Mesenchymal stem cell (in vitro differentiated cells and primary cell): ENCODE measurements at regions not wholly inside any gene's neighbourhood (a gene's known extent, or its start where the extent isn't known, plus 50 kb on each side); places are given as distances from the start of the nearest gene placed in this dataset.
"Not testable (repeated sequence)": the region's sequence is repeated elsewhere in the genome, so short reads cannot be mapped to it uniquely, and the experiment has no call there.

Experiments
- DNase-seq: peaks from one replicate; pipeline ENCODE4 v3.0.0-alpha.2; 2013
- H2AFZ ChIP-seq: one replicate; pipeline ENCODE4 v1.6.1; 2013; ENCODE audit warnings: low read depth, mild to moderate bottlenecking, control low read depth, inconsistent platforms, low read length, moderate library complexity
- H2AK5ac ChIP-seq: 2 replicates; pipeline ENCODE4 v1.6.1; 2013; ENCODE audit warnings: low read length, moderate library complexity, mild to moderate bottlenecking, inconsistent platforms; ENCODE audit not compliant: severe bottlenecking
- H2BK120ac ChIP-seq: one replicate; pipeline ENCODE4 v1.6.1; 2013; ENCODE audit warnings: low read depth, mild to moderate bottlenecking, inconsistent platforms, low read length, moderate library complexity
- H2BK12ac ChIP-seq, 2 experiments: one replicate each; pipeline ENCODE4 v1.6.1; 2013; ENCODE audit warnings: inconsistent platforms in 2 of 2, low read length in 2 of 2, mild to moderate bottlenecking in 2 of 2, moderate library complexity in 2 of 2, control low read depth in 1 of 2
- H2BK15ac ChIP-seq: one replicate; pipeline ENCODE4 v1.6.1; 2013; ENCODE audit warnings: mild to moderate bottlenecking, low read depth, inconsistent platforms; ENCODE audit not compliant: poor library complexity, severe bottlenecking
- H2BK5ac ChIP-seq: 2 replicates; pipeline ENCODE4 v1.6.1; 2013; ENCODE audit warnings: low read depth, mild to moderate bottlenecking, low read length, control low read depth, inconsistent platforms; ENCODE audit not compliant: poor library complexity, severe bottlenecking
- H3K14ac ChIP-seq, 2 experiments: one replicate each; pipeline ENCODE4 v1.6.1; 2013; ENCODE audit warnings: inconsistent platforms in 2 of 2, low read length in 2 of 2, control low read depth in 1 of 2, mild to moderate bottlenecking in 1 of 2, moderate library complexity in 1 of 2
- H3K18ac ChIP-seq, 2 experiments: one replicate each; pipeline ENCODE4 v1.6.1; 2013; ENCODE audit warnings: inconsistent platforms in 2 of 2, low read length in 2 of 2, control low read depth in 1 of 2, low read depth in 1 of 2, mild to moderate bottlenecking in 1 of 2
- H3K23ac ChIP-seq, 2 experiments: one replicate each; pipeline ENCODE4 v1.6.1; 2013; ENCODE audit warnings: inconsistent platforms in 2 of 2, low read length in 2 of 2, mild to moderate bottlenecking in 2 of 2, moderate library complexity in 2 of 2, control low read depth in 1 of 2
- H3K27ac ChIP-seq: 2 replicates; pipeline ENCODE4 v1.5.1; 2013; ENCODE audit warnings: mild to moderate bottlenecking, moderate library complexity, low read length, control low read depth, inconsistent platforms; ENCODE audit not compliant: poor library complexity, severe bottlenecking
- H3K27me3 ChIP-seq, 2 experiments: 2 replicates each; pipeline versions ENCODE4 v1.6.1 to v1.7.0; 2013; ENCODE audit warnings: low read length in 2 of 2, mild to moderate bottlenecking in 2 of 2, moderate library complexity in 2 of 2, control low read depth in 1 of 2, inconsistent platforms in 1 of 2; ENCODE audit not compliant: control insufficient read depth in 1 of 2, insufficient read depth in 1 of 2
- H3K36me3 ChIP-seq, 2 experiments: 2 replicates each; pipeline versions ENCODE4 v1.6.1 to v1.7.0; 2013; ENCODE audit warnings: low read length in 2 of 2, control low read depth in 1 of 2, inconsistent platforms in 1 of 2, low read depth in 1 of 2, mild to moderate bottlenecking in 1 of 2; ENCODE audit not compliant: insufficient read depth in 2 of 2, control insufficient read depth in 1 of 2
- H3K4ac ChIP-seq, 2 experiments: one replicate each; pipeline ENCODE4 v1.6.1; 2013; ENCODE audit warnings: inconsistent platforms in 2 of 2, low read length in 2 of 2, mild to moderate bottlenecking in 2 of 2, moderate library complexity in 2 of 2, control low read depth in 1 of 2, low read depth in 1 of 2
- H3K4me1 ChIP-seq: 2 replicates; pipeline ENCODE4 v1.6.1; 2013; ENCODE audit warnings: low read depth, low read length, control low read depth; ENCODE audit not compliant: control insufficient read depth, insufficient read depth
- H3K4me2 ChIP-seq: 2 replicates; pipeline ENCODE4 v1.6.1; 2013; ENCODE audit warnings: low read length, mild to moderate bottlenecking, inconsistent platforms; ENCODE audit not compliant: poor library complexity, severe bottlenecking
- H3K4me3 ChIP-seq, 2 experiments: 2 replicates each; pipeline versions ENCODE4 v1.5.1 to v1.7.0; 2013; ENCODE audit warnings: low read length in 2 of 2, mild to moderate bottlenecking in 2 of 2, control low read depth in 1 of 2, low read depth in 1 of 2; ENCODE audit not compliant: insufficient read depth in 1 of 2
- H3K79me1 ChIP-seq: replicated peaks from 2 replicates; pipeline ENCODE4 v1.6.1; 2013; ENCODE audit warnings: mild to moderate bottlenecking, control low read depth, low read length, inconsistent platforms; ENCODE audit not compliant: poor library complexity, severe bottlenecking
- H3K9ac ChIP-seq: 2 replicates; pipeline ENCODE4 v1.7.0; 2013; ENCODE audit warnings: mild to moderate bottlenecking, low read length, moderate library complexity
- H3K9me3 ChIP-seq: 2 replicates; pipeline ENCODE4 v1.7.0; 2013; ENCODE audit warnings: mild to moderate bottlenecking, low read length; ENCODE audit not compliant: control insufficient read depth
- H4K8ac ChIP-seq: one replicate; pipeline ENCODE4 v1.6.1; 2013; ENCODE audit warnings: inconsistent platforms, mild to moderate bottlenecking, low read length, moderate library complexity
- H4K91ac ChIP-seq: one replicate; pipeline ENCODE4 v1.6.1; 2013; ENCODE audit warnings: mild to moderate bottlenecking, low read length, inconsistent platforms
- WGBS: methylation state at CpG from one replicate; pipeline ENCODE4 v1.1.7; 2013; ENCODE audit warnings: mixed read lengths; 5-methylcytosine and 5-hydroxymethylcytosine counted together

DNA sequence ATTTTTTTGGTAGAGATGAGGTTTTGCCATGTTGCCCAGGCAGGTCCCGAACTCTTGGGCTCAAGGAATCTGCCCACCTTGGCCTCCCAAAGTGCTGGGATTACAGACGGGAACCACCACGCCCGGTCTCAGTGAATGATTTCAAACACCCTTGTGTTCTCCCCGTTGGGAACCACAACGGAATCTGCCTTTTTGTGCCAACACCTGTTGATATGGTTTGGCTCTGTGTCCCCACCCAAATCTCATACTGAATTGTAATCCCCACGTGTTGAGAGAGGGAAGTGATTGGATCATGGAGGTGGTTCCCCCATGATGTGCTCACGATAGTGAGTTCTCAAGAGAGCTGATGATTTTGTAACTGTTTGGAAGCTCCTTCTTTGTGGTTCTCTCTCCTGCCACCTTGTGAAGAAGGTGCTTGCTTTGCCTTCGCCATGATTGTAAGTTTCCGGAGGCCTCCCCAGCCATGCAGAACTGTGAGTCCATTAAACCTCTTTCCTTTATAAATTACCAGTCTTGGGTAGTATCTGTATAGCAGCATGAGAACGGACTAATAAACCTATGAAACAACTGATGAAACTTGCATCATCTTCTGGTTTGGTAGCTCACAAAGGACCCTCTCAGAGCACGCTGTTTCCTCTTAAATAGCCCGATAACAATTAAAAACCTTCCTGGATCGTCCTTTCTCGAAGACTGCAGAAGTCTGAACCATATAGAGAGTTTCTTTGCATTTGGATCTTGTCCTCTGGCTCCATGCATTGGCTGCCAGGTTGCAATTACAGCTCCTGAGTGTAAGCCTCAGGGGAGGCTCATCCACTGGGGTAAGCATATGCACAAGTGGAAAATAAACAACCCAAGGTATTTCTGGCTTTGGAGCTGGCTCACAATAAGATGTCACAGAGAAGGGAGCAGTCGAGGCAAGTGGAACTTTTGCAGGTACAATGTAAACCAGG lies 91.5 kb downstream of the SPRY4 start:
- no peak overlapping the region for H2BK5ac ChIP-seq
- no peak overlapping the region for H3K18ac ChIP-seq
- H3K23ac ChIP-seq = no peak overlapping the region
- no peak for DNase-seq
- H3K9me3 ChIP-seq = peaks cover 3% of the 10 kb centered on the region
- peaks cover 9% of the 10 kb centered on the region for H3K4me1 ChIP-seq
- no peaks in the 10 kb centered on the region for H3K79me1 ChIP-seq
- no peak overlapping the region for H3K27ac ChIP-seq
- no peak overlapping the region for H3K14ac ChIP-seq
- 93% methylated on average over 15 of the region's 16 CpGs for WGBS
- H3K4me2 ChIP-seq = no peak overlapping the region
- no peak overlapping the region for H4K91ac ChIP-seq
- no peak overlapping the region for H2AK5ac ChIP-seq
- H2BK15ac ChIP-seq = no peak overlapping the region
- no peaks in the 10 kb centered on the region for H3K36me3 ChIP-seq
- H3K4ac ChIP-seq = no peak overlapping the region
- H4K8ac ChIP-seq = no peak overlapping the region
- no peak overlapping the region for H2BK120ac ChIP-seq
- H3K27me3 ChIP-seq = peaks cover 7 to 21% of the 10 kb centered on the region in 2 experiments
- no peak overlapping the region for H2AFZ ChIP-seq
- H3K4me3 ChIP-seq = no peak overlapping the region
- H2BK12ac ChIP-seq = no peak overlapping the region
- no peak overlapping the region for H3K9ac ChIP-seq

GRCh38 chr5:142230949-142231348 lies 93.9 kb downstream of the SPRY4 start:
- not testable (repeated sequence) for H4K8ac ChIP-seq, H2AFZ ChIP-seq, H3K79me1 ChIP-seq, H3K18ac ChIP-seq, H3K23ac ChIP-seq, H3K36me3 ChIP-seq, H2BK15ac ChIP-seq, H3K14ac ChIP-seq, H4K91ac ChIP-seq, H2BK120ac ChIP-seq, H2BK5ac ChIP-seq, H3K9me3 ChIP-seq, H2BK12ac ChIP-seq, H2AK5ac ChIP-seq, H3K4me2 ChIP-seq, DNase-seq, H3K4ac ChIP-seq, H3K27ac ChIP-seq, H3K4me3 ChIP-seq, H3K9ac ChIP-seq, H3K4me1 ChIP-seq
- 82% methylated on average over 4 of the region's 4 CpGs for WGBS
- H3K27me3 ChIP-seq = peaks cover 10 to 24% of the 10 kb centered on the region in 2 experiments

GRCh38 chr5:142225141-142225540 lies 99.7 kb downstream of the SPRY4 start:
- Histone ChIP-seq H3K9ac (no peak overlapping the region), H3K4me3 (no peak overlapping the region), H3K4ac (no peak overlapping the region), H2BK15ac (no peak overlapping the region), H3K27ac (no peak overlapping the region), H3K4me2 (no peak overlapping the region), H3K23ac (no peak overlapping the region), H4K8ac (no peak overlapping the region), H3K4me1 (peaks cover 9% of the 10 kb centered on the region), H3K27me3 (peaks cover 22 to 62% of the 10 kb centered on the region in 2 experiments), H4K91ac (no peak overlapping the region), H3K9me3 (peaks cover 3% of the 10 kb centered on the region), H2AK5ac (peak overlapping the region; percentile 22), H2BK5ac (no peak overlapping the region), H2BK120ac (no peak overlapping the region), H2BK12ac (no peak overlapping the region), H3K14ac (no peak overlapping the region), H3K18ac (peak overlapping the region in 1 of 2 experiments; percentile 30), H2AFZ (no peak overlapping the region), H3K79me1 (no peaks in the 10 kb centered on the region), H3K36me3 (no peaks in the 10 kb centered on the region)
- DNase-seq = no peak
- 98% methylated on average over 6 of the region's 8 CpGs for WGBS

DNA sequence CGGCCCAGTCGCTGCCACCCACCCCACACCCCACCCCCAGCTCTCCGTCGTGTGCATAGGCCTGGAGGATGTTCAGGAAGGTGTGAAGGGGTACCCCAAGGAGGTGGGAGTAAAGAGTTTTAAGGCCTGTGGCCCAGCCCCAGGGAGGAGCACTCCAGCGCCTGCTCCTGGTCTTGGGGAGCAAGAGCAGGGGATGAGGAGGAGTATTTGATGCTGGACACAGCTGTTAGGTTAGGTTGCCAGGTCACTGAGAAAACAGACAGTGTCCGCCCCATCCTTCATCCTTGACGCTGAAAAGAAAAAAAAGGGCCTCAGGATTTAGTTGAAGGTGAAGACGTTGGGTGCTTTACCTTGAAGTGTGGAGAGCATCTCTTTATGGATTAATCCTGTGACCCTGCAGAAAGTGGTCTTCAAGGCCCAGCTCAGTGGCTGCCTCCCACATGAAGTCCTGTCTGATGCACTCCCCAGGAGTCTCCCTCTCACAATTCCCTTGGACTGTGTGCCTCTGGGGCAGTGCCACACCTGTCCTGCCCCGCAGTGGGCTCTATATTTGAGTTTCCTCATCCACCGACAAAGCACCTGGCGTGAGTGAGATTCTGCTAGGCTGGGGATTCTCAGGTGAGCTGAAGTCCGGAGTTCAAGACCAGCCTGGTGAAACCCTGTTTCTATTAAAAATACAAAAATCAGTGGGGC lies 101.8 kb downstream of the SPRY4 start:
- Histone ChIP-seq H3K79me1 (no peaks in the 10 kb centered on the region), H2BK120ac (no peak overlapping the region), H2BK15ac (no peak overlapping the region), H2BK5ac (no peak overlapping the region), H3K4me1 (peaks cover 9% of the 10 kb centered on the region), H3K14ac (no peak overlapping the region), H3K4me3 (no peak overlapping the region), H2AK5ac (no peak overlapping the region), H3K4ac (no peak overlapping the region), H3K18ac (peak overlapping the region; percentile 29 to 39), H2BK12ac (no peak overlapping the region), H3K9me3 (no peaks in the 10 kb centered on the region), H3K4me2 (no peak overlapping the region), H2AFZ (no peak overlapping the region), H3K36me3 (no peaks in the 10 kb centered on the region), H3K23ac (no peak overlapping the region), H4K8ac (no peak overlapping the region), H4K91ac (no peak overlapping the region), H3K27me3 (peaks cover 22 to 70% of the 10 kb centered on the region in 2 experiments), H3K27ac (no peak overlapping the region), H3K9ac (no peak overlapping the region)
- WGBS = 88% methylated on average over 8 of the region's 12 CpGs
- no peak for DNase-seq
